Stromal cell of bone marrow (primary cell): ENCODE measurements at regions not wholly inside any gene's neighbourhood (a gene's known extent, or its start where the extent isn't known, plus 50 kb on each side); places are given as distances from the start of the nearest gene placed in this dataset.
"Not testable (repeated sequence)": the region's sequence is repeated elsewhere in the genome, so short reads cannot be mapped to it uniquely, and the experiment has no call there.

Experiments used
- DNase-seq: peaks from one replicate; pipeline ENCODE4 v3.0.0-alpha.2; 2012; ENCODE audit warnings: low read depth

- no peak for DNase-seq
These were observed 62.3 kb upstream of the HIVEP3 start for GRCh38 chr1:41980827-41981653.

- DNase-seq: no peak
These were observed 60.3 kb upstream of the HIVEP3 start for GRCh38 chr1:41978986-41979385.

- no peak for DNase-seq
These were observed 58.6 kb upstream of the HIVEP3 start for GRCh38 chr1:41977326-41977725.

- no peak for DNase-seq
These were observed 57.9 kb upstream of the HIVEP3 start for GRCh38 chr1:41976671-41977070.

- no peak for DNase-seq
These were observed 57.3 kb upstream of the HIVEP3 start for GRCh38 chr1:41975850-41976569.

- DNase-seq: no peak
These were observed 56.4 kb upstream of the HIVEP3 start for GRCh38 chr1:41975121-41975520.

- DNase-seq: not testable (repeated sequence)
These were observed 49.8 kb upstream of the HIVEP3 start for GRCh38 chr1:41968557-41968956.
